Thyroid gland (tissue), 4 donors: ENCODE measurements at regions not wholly inside any gene's neighbourhood (a gene's known extent, or its start where the extent isn't known, plus 50 kb on each side); places are given as distances from the start of the nearest gene placed in this dataset.

Source experiments
- POLR2A ChIP-seq, 2 donors: fragments of 450-650 bp; IDR thresholded peaks; one replicate each; pipeline ENCODE4 v1.6.1; 2017; ENCODE audit warnings: antibody characterized with exemption in 2 of 2, mild to moderate bottlenecking in 2 of 2, moderate library complexity in 1 of 2
- TF ChIP-seq, protein P1 (sequence below), 6 experiments: fragments of 200-600 bp in 3 of 6; fragments of 450-650 bp in 3 of 6; sonication (generic) in 3 of 6; IDR thresholded peaks; one replicate each; pipeline ENCODE4 v1.5.1; 2016 to 2019; ENCODE audit warnings: antibody characterized with exemption in 6 of 6, mild to moderate bottlenecking in 2 of 6, inconsistent platforms in 1 of 6, moderate library complexity in 1 of 6

DNA sequence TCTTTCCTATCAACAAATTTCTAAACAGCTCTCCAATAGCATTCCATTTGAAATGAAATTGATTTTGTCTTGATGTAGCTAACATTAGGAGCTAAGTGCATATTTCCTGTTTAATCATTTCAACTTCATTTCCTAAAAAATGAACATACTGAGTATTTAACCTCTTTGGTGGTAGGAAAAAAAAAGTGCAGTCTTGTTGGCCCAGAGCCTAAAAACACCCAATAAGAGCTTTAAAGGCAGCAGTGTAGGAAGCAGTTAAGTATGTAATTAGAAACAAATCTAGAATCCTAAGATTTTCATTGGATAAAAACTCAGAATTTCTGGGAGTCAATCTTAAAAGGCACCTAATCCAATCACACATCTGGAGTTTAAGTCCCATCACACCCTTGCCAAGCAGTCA lies 71.0 kb upstream of the RBMS1 start:
- TF ChIP-seq, protein P1, sequence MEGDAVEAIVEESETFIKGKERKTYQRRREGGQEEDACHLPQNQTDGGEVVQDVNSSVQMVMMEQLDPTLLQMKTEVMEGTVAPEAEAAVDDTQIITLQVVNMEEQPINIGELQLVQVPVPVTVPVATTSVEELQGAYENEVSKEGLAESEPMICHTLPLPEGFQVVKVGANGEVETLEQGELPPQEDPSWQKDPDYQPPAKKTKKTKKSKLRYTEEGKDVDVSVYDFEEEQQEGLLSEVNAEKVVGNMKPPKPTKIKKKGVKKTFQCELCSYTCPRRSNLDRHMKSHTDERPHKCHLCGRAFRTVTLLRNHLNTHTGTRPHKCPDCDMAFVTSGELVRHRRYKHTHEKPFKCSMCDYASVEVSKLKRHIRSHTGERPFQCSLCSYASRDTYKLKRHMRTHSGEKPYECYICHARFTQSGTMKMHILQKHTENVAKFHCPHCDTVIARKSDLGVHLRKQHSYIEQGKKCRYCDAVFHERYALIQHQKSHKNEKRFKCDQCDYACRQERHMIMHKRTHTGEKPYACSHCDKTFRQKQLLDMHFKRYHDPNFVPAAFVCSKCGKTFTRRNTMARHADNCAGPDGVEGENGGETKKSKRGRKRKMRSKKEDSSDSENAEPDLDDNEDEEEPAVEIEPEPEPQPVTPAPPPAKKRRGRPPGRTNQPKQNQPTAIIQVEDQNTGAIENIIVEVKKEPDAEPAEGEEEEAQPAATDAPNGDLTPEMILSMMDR (IDR thresholded peaks at IDR 0.05), result no peak
- TF ChIP-seq POLR2A (IDR thresholded peaks at IDR 0.05), result no peak
